Lung (tissue), 11 donors: ENCODE measurements at regions not wholly inside any gene's neighbourhood (a gene's known extent, or its start where the extent isn't known, plus 50 kb on each side); places are given as distances from the start of the nearest gene placed in this dataset.
A peak's percentile ranks its signal among the peaks of the same experiment; 100 is the strongest.

Experiments used
- ATAC-seq: fragments of 200-7000 bp; cut with Tn5 transposase; one replicate; pipeline ENCODE4 v1.9.1; 2020; ENCODE audit warnings: moderate number of reproducible peaks; ENCODE audit not compliant: insufficient read depth, low FRiP score
- DNase-seq, 3 donors: peaks; one replicate each; pipeline ENCODE4 v3.0.0-alpha.2; 2013 to 2017
- H3K27ac ChIP-seq, 2 donors: one replicate each; pipeline ENCODE4 v1.5.1; 2013; ENCODE audit warnings: mild to moderate bottlenecking in 2 of 2, moderate library complexity in 2 of 2, control low read depth in 1 of 2, inconsistent platforms in 1 of 2, low read depth in 1 of 2, low read length in 1 of 2
- H3K27me3 ChIP-seq, 3 donors: one replicate each; pipeline ENCODE4 v1.5.1; 2013; ENCODE audit warnings: low read length in 2 of 3; ENCODE audit not compliant: control insufficient read depth in 3 of 3, insufficient read depth in 3 of 3
- H3K36me3 ChIP-seq, 4 donors: one replicate each; pipeline ENCODE4 v1.5.1; 2013; ENCODE audit warnings: low read length in 4 of 4, mild to moderate bottlenecking in 1 of 4, moderate library complexity in 1 of 4; ENCODE audit not compliant: control insufficient read depth in 4 of 4, insufficient read depth in 4 of 4
- H3K4me1 ChIP-seq, 5 donors: one replicate each; pipeline ENCODE4 v1.5.1; 2013; ENCODE audit warnings: low read length in 5 of 5, mild to moderate bottlenecking in 2 of 5, moderate library complexity in 1 of 5; ENCODE audit not compliant: control insufficient read depth in 5 of 5, insufficient read depth in 5 of 5
- H3K4me3 ChIP-seq: one replicate; pipeline ENCODE4 v1.5.1; 2013; ENCODE audit warnings: mild to moderate bottlenecking, control low read depth, moderate library complexity
- H3K9ac ChIP-seq, 2 donors: one replicate each; pipeline ENCODE4 v1.5.1; 2013; ENCODE audit warnings: low read length in 2 of 2, control low read depth in 1 of 2; ENCODE audit not compliant: insufficient read depth in 1 of 2
- H3K9me3 ChIP-seq, 4 donors: one replicate each; pipeline ENCODE4 v1.5.1; 2013; ENCODE audit warnings: low read length in 3 of 4, mild to moderate bottlenecking in 1 of 4, moderate library complexity in 1 of 4; ENCODE audit not compliant: control insufficient read depth in 4 of 4, insufficient read depth in 3 of 4
- CTCF ChIP-seq: IDR thresholded peaks from 2 replicates; pipeline ENCODE4 v1.5.1; 2012; ENCODE audit warnings: mild to moderate bottlenecking; ENCODE audit errors: control extremely low read depth, extremely low read depth
- WGBS, 2 donors: extraction: QIAGEN DNeasy Blood & Tissue Kit; methylation state at CpG; one replicate each; pipeline ENCODE4 v1.1.7; 2013; 5-methylcytosine and 5-hydroxymethylcytosine counted together
- donor health status: control.
- donor health status: control.
- donor health status: Bipolar disorder and iron deficiency.
- donor health status: healthy.
- donor health status: DM: yes; HTN: yes; CAD: no.

DNA sequence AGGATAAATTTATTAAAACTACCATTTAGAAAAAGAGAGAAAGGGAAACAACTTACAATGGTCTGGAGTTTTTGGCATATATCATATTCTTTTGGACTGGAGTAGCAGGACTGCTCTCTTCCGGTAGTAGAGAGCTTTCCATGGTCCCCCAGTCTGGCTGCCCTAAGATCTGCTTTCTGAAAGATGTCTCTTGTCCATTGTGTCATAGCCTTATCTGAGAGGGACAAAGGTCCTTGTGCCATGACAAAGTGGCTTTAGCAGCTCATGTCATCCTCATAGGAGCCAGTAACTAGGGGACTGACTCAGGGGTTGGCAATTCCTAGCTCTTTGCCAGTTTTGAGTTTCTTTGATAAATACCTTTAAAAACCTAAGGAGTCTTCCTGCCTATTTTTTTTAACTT lies 505.5 kb upstream of the ZEB2 start:
- 95 to 100% methylated on average over 1 of the region's 1 CpG for WGBS, 2 donors

GRCh38 chr2:145023334-145023934 lies 503.5 kb upstream of the ZEB2 start:
- H3K36me3 ChIP-seq = no peaks in the 10 kb centered on the region
- H3K9ac ChIP-seq = no peak overlapping the region
- H3K4me3 ChIP-seq = no peak overlapping the region
- H3K4me1 ChIP-seq = peaks cover 0 to 36% (median 7%) of the 10 kb centered on the region in 5 donors
- 74 to 91% methylated on average over 3 of the region's 3 CpGs for WGBS, 2 donors
- ATAC-seq (no peak), DNase-seq (no peak)
- no peaks in the 10 kb centered on the region for H3K27me3 ChIP-seq
- H3K27ac ChIP-seq = peak overlapping the region in 1 of 2 donors; percentile 21
- TF ChIP-seq CTCF = no peak
- no peaks in the 10 kb centered on the region for H3K9me3 ChIP-seq

More for the DNA sequence above, 505.5 kb upstream of the ZEB2 start:
- H3K27me3 ChIP-seq = no peaks in the 10 kb centered on the region
- H3K4me1 ChIP-seq = peaks cover 0 to 56% (median 15%) of the 10 kb centered on the region in 5 donors
- no peak for DNase-seq
- no peak for ATAC-seq
- H3K9me3 ChIP-seq = no peaks in the 10 kb centered on the region
- H3K27ac ChIP-seq = no peak overlapping the region
- H3K36me3 ChIP-seq = no peaks in the 10 kb centered on the region
- no peak overlapping the region for H3K9ac ChIP-seq
- H3K4me3 ChIP-seq = no peak overlapping the region
- no peak for TF ChIP-seq CTCF

GRCh38 chr2:145022666-145023333 lies 502.9 kb upstream of the ZEB2 start:
- ATAC-seq (peak; percentile 39), DNase-seq (peak in 2 of 3 donors; percentile 33 to 45)
- Histone ChIP-seq H3K27ac (no peak overlapping the region), H3K9ac (no peak overlapping the region), H3K9me3 (no peaks in the 10 kb centered on the region), H3K27me3 (no peaks in the 10 kb centered on the region), H3K36me3 (no peaks in the 10 kb centered on the region), H3K4me1 (peaks cover 0 to 30% (median 6%) of the 10 kb centered on the region in 5 donors), H3K4me3 (no peak overlapping the region)
- 52 to 75% methylated on average over 5 of the region's 5 CpGs for WGBS, 2 donors
- TF ChIP-seq CTCF = no peak
